ENCODE measurements at regions not wholly inside any gene's neighbourhood (a gene's known extent, or its start where the extent isn't known, plus 50 kb on each side); places are given as distances from the start of the nearest gene placed in this dataset.

DNA sequence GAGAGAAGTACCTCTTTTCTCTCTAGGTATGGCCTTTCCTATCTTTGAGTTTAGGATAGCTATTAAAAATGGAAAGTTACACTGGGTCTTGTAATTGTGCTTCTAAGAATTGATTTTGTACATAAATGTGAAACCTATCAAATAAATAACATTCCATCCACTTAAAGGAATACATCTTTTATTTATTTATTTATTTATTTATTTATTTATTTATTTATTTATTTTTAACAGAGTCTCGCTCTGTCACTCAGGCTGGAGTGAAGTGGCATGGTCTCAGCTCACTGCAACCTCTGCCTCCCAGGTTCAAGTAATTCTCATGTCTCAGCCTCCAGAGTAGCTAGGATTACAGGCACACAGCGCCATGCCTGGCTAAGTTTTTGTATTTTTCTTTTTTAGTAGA is 1114.0 kb upstream of the EEF2KMT start:
- no peaks in the 10 kb centered on the region for H3K36me3 ChIP-seq
- no peaks in the 10 kb centered on the region for H3K4me1 ChIP-seq
- H3K9me3 ChIP-seq, result no peaks in the 10 kb centered on the region
- H3K4me3 ChIP-seq, result no peak overlapping the region
- H3K27ac ChIP-seq, result no peak overlapping the region
- no peak for DNase-seq (ENCODE audit: low spot score in 2 of 2)
- H3K27me3 ChIP-seq, result no peaks in the 10 kb centered on the region
- intact Hi-C loops (cut with DNase I; ENCODE audit: low total_unique reads), result no loop called here
- TF ChIP-seq POLR2A (IDR thresholded peaks at IDR 0.05), result no peak
- TF ChIP-seq POLR2AphosphoS5 (IDR thresholded peaks at IDR 0.05), result no peak
- TF ChIP-seq, protein P1, sequence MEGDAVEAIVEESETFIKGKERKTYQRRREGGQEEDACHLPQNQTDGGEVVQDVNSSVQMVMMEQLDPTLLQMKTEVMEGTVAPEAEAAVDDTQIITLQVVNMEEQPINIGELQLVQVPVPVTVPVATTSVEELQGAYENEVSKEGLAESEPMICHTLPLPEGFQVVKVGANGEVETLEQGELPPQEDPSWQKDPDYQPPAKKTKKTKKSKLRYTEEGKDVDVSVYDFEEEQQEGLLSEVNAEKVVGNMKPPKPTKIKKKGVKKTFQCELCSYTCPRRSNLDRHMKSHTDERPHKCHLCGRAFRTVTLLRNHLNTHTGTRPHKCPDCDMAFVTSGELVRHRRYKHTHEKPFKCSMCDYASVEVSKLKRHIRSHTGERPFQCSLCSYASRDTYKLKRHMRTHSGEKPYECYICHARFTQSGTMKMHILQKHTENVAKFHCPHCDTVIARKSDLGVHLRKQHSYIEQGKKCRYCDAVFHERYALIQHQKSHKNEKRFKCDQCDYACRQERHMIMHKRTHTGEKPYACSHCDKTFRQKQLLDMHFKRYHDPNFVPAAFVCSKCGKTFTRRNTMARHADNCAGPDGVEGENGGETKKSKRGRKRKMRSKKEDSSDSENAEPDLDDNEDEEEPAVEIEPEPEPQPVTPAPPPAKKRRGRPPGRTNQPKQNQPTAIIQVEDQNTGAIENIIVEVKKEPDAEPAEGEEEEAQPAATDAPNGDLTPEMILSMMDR (IDR thresholded peaks at IDR 0.05), result no peak

DNA sequence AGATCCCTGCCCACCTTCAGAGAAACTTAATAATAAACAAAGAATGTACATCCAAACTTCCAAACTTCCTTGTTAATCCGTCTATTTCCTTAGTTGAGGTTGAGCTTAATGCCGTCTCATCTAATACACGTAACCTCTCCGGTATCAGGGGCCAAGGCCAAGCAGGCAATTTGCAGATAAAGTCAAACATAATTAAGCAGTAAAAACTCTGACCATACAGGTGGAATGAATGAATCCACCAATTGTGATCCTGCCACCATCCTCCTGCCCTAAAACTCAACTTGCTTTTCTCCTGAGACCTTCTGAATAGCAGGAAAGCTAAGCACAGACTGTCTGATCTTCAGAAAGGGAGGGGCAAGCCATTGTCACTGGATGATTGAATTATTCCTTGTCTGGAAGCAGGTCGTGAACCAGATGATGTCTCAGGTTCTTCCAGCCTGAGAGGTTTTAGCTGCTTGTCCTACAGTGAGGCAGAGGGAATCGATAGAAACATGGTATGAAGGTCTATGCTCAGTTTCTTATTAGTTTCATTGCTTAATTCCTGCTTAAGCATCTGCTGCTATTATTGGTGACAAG is 1111.8 kb upstream of the EEF2KMT start:
- intact Hi-C loops (cut with DNase I; ENCODE audit: low total_unique reads), result no loop called here
- no peaks in the 10 kb centered on the region for H3K36me3 ChIP-seq
- no peak overlapping the region for H3K27ac ChIP-seq
- H3K4me3 ChIP-seq, result no peak overlapping the region
- no peaks in the 10 kb centered on the region for H3K4me1 ChIP-seq
- no peaks in the 10 kb centered on the region for H3K27me3 ChIP-seq
- TF ChIP-seq, protein P1 (IDR thresholded peaks at IDR 0.05), result no peak
- TF ChIP-seq POLR2AphosphoS5 (IDR thresholded peaks at IDR 0.05) (no peak), POLR2A (IDR thresholded peaks at IDR 0.05) (no peak)
- no peaks in the 10 kb centered on the region for H3K9me3 ChIP-seq
- DNase-seq (ENCODE audit: low spot score in 2 of 2), result no peak

DNA sequence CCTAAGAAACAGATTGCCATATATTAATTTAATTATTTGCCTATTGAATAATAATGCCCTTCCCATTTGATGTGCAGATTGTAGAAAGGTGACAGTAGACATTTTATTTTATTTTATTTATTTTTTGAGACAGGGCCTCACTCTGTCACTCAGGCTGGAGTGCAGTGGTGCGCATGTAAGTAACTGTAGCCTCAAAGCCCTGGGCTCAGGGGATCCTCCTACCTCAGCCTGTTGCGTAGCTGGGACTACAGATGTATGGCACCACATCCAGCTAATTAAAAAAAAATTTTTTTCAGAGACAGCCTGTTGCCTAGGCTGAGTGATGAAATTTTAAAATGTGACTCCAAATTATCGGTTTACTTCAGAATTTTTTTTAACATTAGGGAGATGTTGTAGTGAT is 1110.0 kb upstream of the EEF2KMT start:
- H3K36me3 ChIP-seq, result no peaks in the 10 kb centered on the region
- no peaks in the 10 kb centered on the region for H3K4me1 ChIP-seq
- H3K27me3 ChIP-seq, result no peaks in the 10 kb centered on the region
- no peak overlapping the region for H3K4me3 ChIP-seq
- DNase-seq (ENCODE audit: low spot score in 2 of 2), result no peak
- TF ChIP-seq, protein P1 (IDR thresholded peaks at IDR 0.05), result no peak
- TF ChIP-seq POLR2A (IDR thresholded peaks at IDR 0.05), result no peak
- TF ChIP-seq POLR2AphosphoS5 (IDR thresholded peaks at IDR 0.05), result no peak
- H3K27ac ChIP-seq, result no peak overlapping the region
- H3K9me3 ChIP-seq, result no peaks in the 10 kb centered on the region
- intact Hi-C loops (cut with DNase I; ENCODE audit: low total_unique reads), result no loop called here

DNA sequence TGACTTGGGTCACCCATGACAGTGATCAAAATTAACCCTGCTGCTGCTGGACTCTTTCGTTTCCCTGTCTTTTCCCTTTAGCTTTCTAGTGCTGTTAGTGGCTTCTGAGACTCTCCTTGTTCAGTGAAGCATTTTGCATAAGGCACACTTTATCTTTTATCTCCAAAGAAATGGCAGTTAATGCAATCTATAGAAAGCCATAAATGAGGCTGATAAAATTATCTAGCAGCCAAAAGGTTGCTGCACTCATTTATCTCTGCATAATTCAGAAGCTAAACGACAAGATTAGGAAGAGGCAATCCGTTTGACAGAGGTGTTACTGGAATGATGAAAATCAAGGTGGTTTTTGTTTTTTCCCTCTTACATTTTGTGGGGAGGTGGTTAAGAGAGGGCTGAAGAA is 1109.5 kb upstream of the EEF2KMT start:
- DNase-seq (ENCODE audit: low spot score in 2 of 2), result no peak
- Histone ChIP-seq H3K36me3 (no peaks in the 10 kb centered on the region), H3K4me3 (no peak overlapping the region), H3K4me1 (no peaks in the 10 kb centered on the region), H3K9me3 (no peaks in the 10 kb centered on the region), H3K27ac (no peak overlapping the region), H3K27me3 (no peaks in the 10 kb centered on the region)
- intact Hi-C loops (cut with DNase I; ENCODE audit: low total_unique reads), result no loop called here
- TF ChIP-seq, protein P1 (IDR thresholded peaks at IDR 0.05), result no peak
- TF ChIP-seq POLR2A (IDR thresholded peaks at IDR 0.05) (no peak), POLR2AphosphoS5 (IDR thresholded peaks at IDR 0.05) (no peak)

DNA sequence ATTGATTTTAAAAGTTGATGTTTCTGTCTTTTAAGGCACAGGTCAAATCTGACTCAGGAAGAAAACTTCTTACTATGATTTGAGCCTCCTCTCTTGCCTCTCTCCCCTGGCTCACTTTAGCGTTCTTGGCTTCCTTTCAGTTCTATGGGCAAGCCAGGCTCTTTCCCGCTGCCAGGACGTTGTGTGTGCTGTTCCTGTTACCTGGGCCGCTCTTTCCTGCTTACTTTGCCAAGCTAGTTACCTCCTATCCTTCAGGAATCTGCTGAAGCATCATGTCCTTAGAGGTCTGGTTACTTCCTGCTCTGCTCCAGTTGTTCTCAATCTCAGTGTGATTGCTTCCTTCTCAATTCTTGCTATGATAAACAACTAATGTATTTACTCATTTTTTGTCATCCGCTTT is 1108.5 kb upstream of the EEF2KMT start:
- no peak for DNase-seq (ENCODE audit: low spot score in 2 of 2)
- no peak overlapping the region for H3K27ac ChIP-seq
- no peak overlapping the region for H3K4me3 ChIP-seq
- H3K36me3 ChIP-seq, result no peaks in the 10 kb centered on the region
- H3K4me1 ChIP-seq, result no peaks in the 10 kb centered on the region
- H3K9me3 ChIP-seq, result no peaks in the 10 kb centered on the region
- intact Hi-C loops (cut with DNase I; ENCODE audit: low total_unique reads), result no loop called here
- H3K27me3 ChIP-seq, result no peaks in the 10 kb centered on the region
- TF ChIP-seq, protein P1 (IDR thresholded peaks at IDR 0.05), result no peak
- TF ChIP-seq POLR2A (IDR thresholded peaks at IDR 0.05) (no peak), POLR2AphosphoS5 (IDR thresholded peaks at IDR 0.05) (no peak)

Data from breast epithelium (tissue), 4 donors.